OCI-LY1 (cell line): ENCODE measurements at regions not wholly inside any gene's neighbourhood (a gene's known extent, or its start where the extent isn't known, plus 50 kb on each side); places are given as distances from the start of the nearest gene placed in this dataset.
A peak's percentile ranks its signal among the peaks of the same experiment; 100 is the strongest.
"Not testable (repeated sequence)": the region's sequence is repeated elsewhere in the genome, so short reads cannot be mapped to it uniquely, and the experiment has no call there.

Experiments
- H2AFZ ChIP-seq: fragments of 200-600 bp; sonication (generic), shearing (Covaris generic); 2 replicates; pipeline ENCODE4 v1.6.0; 2014; ENCODE audit warnings: antibody characterized with exemption, mild to moderate bottlenecking, low read length
- H3F3A ChIP-seq: fragments of 200-600 bp; sonication (generic), shearing (Covaris generic); 2 replicates; pipeline ENCODE4 v1.6.0; 2014; ENCODE audit warnings: mild to moderate bottlenecking, antibody characterized with exemption, low read length, moderate library complexity; ENCODE audit not compliant: insufficient read depth
- H3K27ac ChIP-seq: fragments of 200-600 bp; sonication (generic); 2 replicates; pipeline ENCODE4 v1.5.1; 2014; ENCODE audit warnings: low read length, mixed run types, mild to moderate bottlenecking, low read depth; ENCODE audit not compliant: poor library complexity, severe bottlenecking
- H3K27me3 ChIP-seq: fragments of 200-600 bp; sonication (generic); 2 replicates; pipeline ENCODE4 v1.6.0; 2014; ENCODE audit warnings: antibody characterized with exemption, mild to moderate bottlenecking, low read length, moderate library complexity; ENCODE audit not compliant: insufficient read depth
- H3K36me3 ChIP-seq: fragments of 200-600 bp; sonication (generic); 2 replicates; pipeline ENCODE4 v1.6.1; 2014; ENCODE audit warnings: mild to moderate bottlenecking, antibody characterized with exemption, low read length, moderate library complexity, mixed read lengths; ENCODE audit not compliant: insufficient read depth
- H3K4me1 ChIP-seq: fragments of 200-600 bp; sonication (generic); 2 replicates; pipeline ENCODE4 v1.5.1; 2014; ENCODE audit warnings: mild to moderate bottlenecking, low read length, moderate library complexity; ENCODE audit not compliant: insufficient read depth, severe bottlenecking
- H3K4me2 ChIP-seq: fragments of 200-600 bp; sonication (generic), shearing (Covaris generic); 2 replicates; pipeline ENCODE4 v1.6.1; 2014; ENCODE audit warnings: low read length
- H3K4me3 ChIP-seq: fragments of 200-600 bp; sonication (generic); 2 replicates; pipeline ENCODE4 v1.5.1; 2014; ENCODE audit warnings: low read length, low read depth, mild to moderate bottlenecking, mixed read lengths; ENCODE audit not compliant: poor library complexity, severe bottlenecking
- H3K79me2 ChIP-seq: fragments of 200-600 bp; shearing (Covaris generic); 2 replicates; pipeline ENCODE4 v1.6.1; 2016; ENCODE audit warnings: mixed run types, low read length, mixed read lengths; ENCODE audit not compliant: insufficient read depth
- H3K9ac ChIP-seq: fragments of 200-600 bp; sonication (generic), shearing (Covaris generic); 2 replicates; pipeline ENCODE4 v1.6.1; 2014; ENCODE audit warnings: mild to moderate bottlenecking, low read length, mixed read lengths
- H3K9me2 ChIP-seq: fragments of 200-600 bp; sonication (generic), shearing (Covaris generic); 2 replicates; pipeline ENCODE4 v1.6.1; 2014; ENCODE audit warnings: low read depth, mild to moderate bottlenecking, low read length, mixed read lengths
- H3K9me3 ChIP-seq: fragments of 200-600 bp; shearing (Covaris generic); 2 replicates; pipeline ENCODE4 v1.6.1; 2014; ENCODE audit warnings: low read length, mixed read lengths
- H4K20me1 ChIP-seq: fragments of 200-600 bp; sonication (generic), shearing (Covaris generic); 2 replicates; pipeline ENCODE4 v1.6.0; 2016; ENCODE audit warnings: mild to moderate bottlenecking, low read length; ENCODE audit not compliant: insufficient read depth
- CTCF ChIP-seq: fragments of 200-600 bp; sonication (generic), shearing (Covaris generic); IDR thresholded peaks from 2 replicates; pipeline ENCODE4 v1.5.1; 2017; ENCODE audit warnings: mild to moderate bottlenecking, antibody characterized with exemption, low read length, moderate library complexity, mixed read lengths
- EZH2 ChIP-seq: fragments of 200-600 bp; sonication (generic), shearing (Covaris generic); IDR thresholded peaks from 2 replicates; pipeline ENCODE4 v1.8.0; 2017; ENCODE audit warnings: borderline replicate concordance, mixed run types, mild to moderate bottlenecking, antibody characterized with exemption, low read length, moderate library complexity, mixed read lengths

- Histone ChIP-seq H2AFZ (no peak overlapping the region), H3K4me1 (peaks cover 6% of the 10 kb centered on the region), H3K9me3 (no peaks in the 10 kb centered on the region), H3K9me2 (no peaks in the 10 kb centered on the region), H4K20me1 (no peaks in the 10 kb centered on the region), H3K36me3 (no peaks in the 10 kb centered on the region), H3K4me2 (no peak overlapping the region), H3K27me3 (no peaks in the 10 kb centered on the region), H3F3A (no peaks in the 10 kb centered on the region), H3K79me2 (no peaks in the 10 kb centered on the region), H3K9ac (no peak overlapping the region), H3K27ac (no peak overlapping the region), H3K4me3 (no peak overlapping the region)
- TF ChIP-seq EZH2, result no peak
These were observed 575.8 kb upstream of the ADGRB3 start for GRCh38 chr6:68059261-68059660.

GRCh38 chr6:68056596-68056995, 578.5 kb upstream of the ADGRB3 start:
- H3K9me3 ChIP-seq, H3K4me3 ChIP-seq, H3F3A ChIP-seq, H2AFZ ChIP-seq, H3K27ac ChIP-seq, H4K20me1 ChIP-seq, H3K79me2 ChIP-seq, H3K36me3 ChIP-seq, H3K4me1 ChIP-seq, H3K9ac ChIP-seq, H3K27me3 ChIP-seq, H3K4me2 ChIP-seq, H3K9me2 ChIP-seq: not testable (repeated sequence)

DNA sequence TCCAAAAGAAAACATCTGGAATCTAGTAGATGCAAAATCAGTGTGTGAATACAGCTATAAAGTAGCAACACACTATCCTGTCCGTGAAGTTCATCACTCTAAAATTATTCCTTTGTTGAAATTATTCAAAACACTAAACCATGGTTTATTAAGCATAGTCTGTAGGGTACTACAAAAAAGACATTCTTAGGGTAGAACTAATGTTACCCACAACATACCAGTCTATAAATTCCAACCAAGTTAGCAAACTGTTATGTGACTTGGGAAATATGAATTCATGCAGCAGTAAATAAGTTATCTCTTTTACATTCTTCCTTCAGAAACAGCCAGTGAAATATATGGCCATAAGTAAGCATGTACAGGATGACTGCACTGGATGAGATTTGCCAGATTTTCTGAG, 580.3 kb upstream of the ADGRB3 start:
- Histone ChIP-seq H3K36me3 (no peaks in the 10 kb centered on the region), H3F3A (no peaks in the 10 kb centered on the region), H3K9ac (no peak overlapping the region), H3K27me3 (no peaks in the 10 kb centered on the region), H3K4me3 (no peak overlapping the region), H3K4me1 (peaks cover 2% of the 10 kb centered on the region), H3K9me3 (no peaks in the 10 kb centered on the region), H2AFZ (peak overlapping the region; percentile 77; the same call in 1 of the 2 replicates), H3K27ac (no peak overlapping the region), H3K4me2 (no peak overlapping the region), H3K79me2 (no peaks in the 10 kb centered on the region), H4K20me1 (no peaks in the 10 kb centered on the region), H3K9me2 (no peaks in the 10 kb centered on the region)
- TF ChIP-seq CTCF (no peak), EZH2 (no peak)

DNA sequence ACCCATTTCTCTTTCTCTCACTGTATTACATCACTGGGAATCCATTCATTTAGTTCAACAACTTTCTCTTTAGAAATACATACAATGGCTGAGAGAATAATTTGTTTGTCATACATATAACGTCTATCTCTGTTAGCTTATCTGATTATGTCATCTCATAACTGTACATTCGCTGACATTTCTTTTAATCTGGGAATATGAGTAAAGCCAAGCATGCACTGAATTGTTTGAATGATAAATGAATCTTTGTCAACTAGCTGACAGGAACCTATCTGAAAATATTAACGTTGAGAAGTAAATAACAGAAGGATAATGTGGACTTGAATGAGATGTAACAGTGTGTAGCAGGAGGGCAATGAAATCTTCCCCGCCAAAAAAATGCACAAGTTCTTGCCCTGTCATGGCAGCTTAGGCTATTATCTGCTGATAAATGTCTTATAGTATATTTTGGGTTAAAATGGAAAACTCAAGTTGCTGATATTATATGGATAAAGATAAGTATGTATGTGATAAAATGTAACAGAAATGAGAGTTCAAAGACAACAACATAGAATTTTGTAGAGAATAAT, 581.2 kb upstream of the ADGRB3 start:
- no peak overlapping the region for H3K4me3 ChIP-seq
- H3K9me3 ChIP-seq, result no peaks in the 10 kb centered on the region
- H3K27me3 ChIP-seq, result no peaks in the 10 kb centered on the region
- H3K27ac ChIP-seq, result no peak overlapping the region
- no peaks in the 10 kb centered on the region for H3K79me2 ChIP-seq
- no peak overlapping the region for H3K4me2 ChIP-seq
- no peak overlapping the region for H3K9ac ChIP-seq
- H3F3A ChIP-seq, result no peaks in the 10 kb centered on the region
- 0 out of 2 replicates have a peak overlapping the region, but pooled peaks have one; percentile 85 for H2AFZ ChIP-seq
- TF ChIP-seq CTCF (no peak), EZH2 (no peak)
- H3K4me1 ChIP-seq, result no peaks in the 10 kb centered on the region
- no peaks in the 10 kb centered on the region for H4K20me1 ChIP-seq
- H3K36me3 ChIP-seq, result no peaks in the 10 kb centered on the region
- no peaks in the 10 kb centered on the region for H3K9me2 ChIP-seq
